ENCODE measurements at regions not wholly inside any gene's neighbourhood (a gene's known extent, or its start where the extent isn't known, plus 50 kb on each side); places are given as distances from the start of the nearest gene placed in this dataset.

DNA sequence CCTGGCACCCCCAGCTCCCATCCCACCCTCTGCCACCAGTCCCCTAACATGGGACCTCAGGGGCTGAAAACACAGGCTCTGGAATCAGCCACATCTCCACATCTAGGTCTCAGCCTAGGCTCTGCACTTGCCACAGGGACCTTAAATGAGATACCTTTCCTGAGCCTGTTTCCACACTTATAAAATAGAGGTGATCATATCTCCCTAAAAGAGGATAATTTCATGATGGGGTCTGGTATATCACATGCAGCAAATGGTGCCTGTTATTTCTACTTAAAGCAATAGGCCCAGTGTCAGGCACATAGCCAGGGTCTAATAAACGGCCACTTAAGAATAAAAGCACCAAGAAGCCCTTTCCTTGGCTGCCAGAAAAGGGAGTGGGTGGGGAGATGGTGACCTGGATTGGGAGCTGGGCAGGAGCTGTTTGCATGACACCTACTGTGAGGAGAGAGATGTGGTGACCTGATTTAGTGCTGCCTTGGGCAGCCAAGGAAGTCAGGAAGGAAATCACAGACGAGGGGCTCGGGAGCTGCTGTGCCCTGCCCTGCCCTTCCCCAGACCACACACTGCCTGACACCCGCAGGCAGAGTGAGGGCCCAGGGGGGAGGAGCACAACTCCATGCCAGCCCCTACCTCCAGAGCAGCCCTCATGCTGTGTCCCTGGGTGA lies 71.2 kb downstream of the IRF2BPL start:
- H3K27me3 ChIP-seq, result no peaks in the 10 kb centered on the region
- peaks cover 36 to 74% (median 61%) of the 10 kb centered on the region in 4 donors for H3K4me1 ChIP-seq
- peak overlapping the region; percentile 89 to 98 (median 94) for H3K27ac ChIP-seq
- TF ChIP-seq POLR2AphosphoS5 (IDR thresholded peaks at IDR 0.05) (no peak), POLR2A (IDR thresholded peaks at IDR 0.05) (no peak), EP300 (IDR thresholded peaks at IDR 0.05; ENCODE audit: low read depth) (no peak)
- TF ChIP-seq, protein P1, sequence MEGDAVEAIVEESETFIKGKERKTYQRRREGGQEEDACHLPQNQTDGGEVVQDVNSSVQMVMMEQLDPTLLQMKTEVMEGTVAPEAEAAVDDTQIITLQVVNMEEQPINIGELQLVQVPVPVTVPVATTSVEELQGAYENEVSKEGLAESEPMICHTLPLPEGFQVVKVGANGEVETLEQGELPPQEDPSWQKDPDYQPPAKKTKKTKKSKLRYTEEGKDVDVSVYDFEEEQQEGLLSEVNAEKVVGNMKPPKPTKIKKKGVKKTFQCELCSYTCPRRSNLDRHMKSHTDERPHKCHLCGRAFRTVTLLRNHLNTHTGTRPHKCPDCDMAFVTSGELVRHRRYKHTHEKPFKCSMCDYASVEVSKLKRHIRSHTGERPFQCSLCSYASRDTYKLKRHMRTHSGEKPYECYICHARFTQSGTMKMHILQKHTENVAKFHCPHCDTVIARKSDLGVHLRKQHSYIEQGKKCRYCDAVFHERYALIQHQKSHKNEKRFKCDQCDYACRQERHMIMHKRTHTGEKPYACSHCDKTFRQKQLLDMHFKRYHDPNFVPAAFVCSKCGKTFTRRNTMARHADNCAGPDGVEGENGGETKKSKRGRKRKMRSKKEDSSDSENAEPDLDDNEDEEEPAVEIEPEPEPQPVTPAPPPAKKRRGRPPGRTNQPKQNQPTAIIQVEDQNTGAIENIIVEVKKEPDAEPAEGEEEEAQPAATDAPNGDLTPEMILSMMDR (IDR thresholded peaks at IDR 0.05), result no peak
- no peak for DNase-seq
- intact Hi-C loops (cut with DNase I; ENCODE audit: low total_unique reads) (loop anchor here (2.0 to 5.0 kb wide), 3 partner anchors 39 to 85 kb away; no protein-coding TSS in a partner anchor), in situ Hi-C loops (cut with MboI; ENCODE audit: low pct_ligation_motif_present in 1 of 4, low pct_unique_long_range_greater_than_20kb in 1 of 4, low sequenced_read_pairs in 3 of 4) (loop anchor here in 1 of 4 donors (10.0 kb wide), 1 partner anchor 47 kb away; no protein-coding TSS in a partner anchor)
- 21 to 31% methylated on average over 3 to 4 of the region's 4 CpGs for WGBS, 2 donors (ENCODE audit: low coverage in 1 of 2)
- H3K36me3 ChIP-seq, result no peaks in the 10 kb centered on the region
- H3K9me3 ChIP-seq, result no peaks in the 10 kb centered on the region
- peak overlapping the region in 1 of 4 donors; percentile 51 for H3K4me3 ChIP-seq

GRCh38 chr14:76956316-76957090 lies 72.0 kb downstream of the IRF2BPL start:
- in situ Hi-C loops (cut with MboI; ENCODE audit: low pct_ligation_motif_present in 1 of 4, low pct_unique_long_range_greater_than_20kb in 1 of 4, low sequenced_read_pairs in 3 of 4) (loop anchor here in 1 of 4 donors (10.0 kb wide), 1 partner anchor 48 kb away; no protein-coding TSS in a partner anchor), intact Hi-C loops (cut with DNase I; ENCODE audit: low total_unique reads) (loop anchor here (2.0 to 5.0 kb wide), 3 partner anchors 38 to 86 kb away; no protein-coding TSS in a partner anchor)
- peak; percentile 92 for DNase-seq
- Histone ChIP-seq H3K36me3 (no peaks in the 10 kb centered on the region), H3K4me3 (peak overlapping the region; percentile 21 to 51 (median 38)), H3K27me3 (no peaks in the 10 kb centered on the region), H3K9me3 (no peaks in the 10 kb centered on the region), H3K27ac (peak overlapping the region; percentile 89 to 98 (median 94)), H3K4me1 (peaks cover 32 to 68% (median 55%) of the 10 kb centered on the region in 4 donors)
- TF ChIP-seq POLR2AphosphoS5 (IDR thresholded peaks at IDR 0.05), result peak; percentile 74 to 80 (median 79)
- TF ChIP-seq EP300 (IDR thresholded peaks at IDR 0.05; ENCODE audit: low read depth), result peak; percentile 2
- TF ChIP-seq, protein P1 (IDR thresholded peaks at IDR 0.05), result peak in 3 of 5 experiments; percentile 16 to 55 (median 36)
- TF ChIP-seq POLR2A (IDR thresholded peaks at IDR 0.05), result peak; percentile 59
- 2% methylated on average over 47 of the region's 48 CpGs; no CpG with 5 or more reads in 1 of the 2 donors for WGBS, 2 donors (ENCODE audit: low coverage in 1 of 2)

- Histone ChIP-seq H3K27ac (peak overlapping the region; percentile 89 to 98 (median 94)), H3K36me3 (no peaks in the 10 kb centered on the region), H3K27me3 (no peaks in the 10 kb centered on the region), H3K4me3 (peak overlapping the region in 3 of 4 donors; percentile 33 to 51 (median 42)), H3K9me3 (no peaks in the 10 kb centered on the region), H3K4me1 (peaks cover 28 to 61% (median 49%) of the 10 kb centered on the region in 4 donors)
- no peak for TF ChIP-seq EP300 (IDR thresholded peaks at IDR 0.05; ENCODE audit: low read depth)
- no peak for TF ChIP-seq POLR2AphosphoS5 (IDR thresholded peaks at IDR 0.05)
- TF ChIP-seq, protein P1 (IDR thresholded peaks at IDR 0.05), result no peak
- no peak for DNase-seq
- WGBS, 2 donors (ENCODE audit: low coverage in 1 of 2), result 12 to 20% methylated on average over 3 to 13 of the region's 13 CpGs
- in situ Hi-C loops (cut with MboI; ENCODE audit: low pct_ligation_motif_present in 1 of 4, low pct_unique_long_range_greater_than_20kb in 1 of 4, low sequenced_read_pairs in 3 of 4) (loop anchor here in 1 of 4 donors (10.0 kb wide), 1 partner anchor 49 kb away; no protein-coding TSS in a partner anchor), intact Hi-C loops (cut with DNase I; ENCODE audit: low total_unique reads) (loop anchor here (2.0 to 5.0 kb wide), 3 partner anchors 37 to 87 kb away; no protein-coding TSS in a partner anchor)
Measured at GRCh38 chr14:76955575-76956315, 72.8 kb downstream of the IRF2BPL start.

Measured in transverse colon (tissue), 4 donors.